Peyer's patch (tissue), 4 donors: ENCODE measurements at regions not wholly inside any gene's neighbourhood (a gene's known extent, or its start where the extent isn't known, plus 50 kb on each side); places are given as distances from the start of the nearest gene placed in this dataset.

Source experiments
- DNase-seq, 3 donors: peaks; one replicate each; pipeline ENCODE4 v3.0.0-alpha.2; 2017 to 2019
- H3K27ac ChIP-seq, 4 donors: fragments of 200-600 bp; sonication (generic); one replicate each; pipeline ENCODE4 v1.5.1; 2016 to 2019
- H3K27me3 ChIP-seq, 2 donors: fragments of 200-600 bp; sonication (generic); one replicate each; pipeline ENCODE4 v1.5.1; 2019
- H3K36me3 ChIP-seq, 3 donors: fragments of 200-600 bp; sonication (generic); one replicate each; pipeline ENCODE4 v1.5.1; 2016 to 2019
- H3K4me1 ChIP-seq, 4 donors: fragments of 200-600 bp; sonication (generic); one replicate each; pipeline ENCODE4 v1.5.1; 2016 to 2019
- H3K4me3 ChIP-seq, 4 donors: fragments of 200-600 bp; sonication (generic); 1 replicate in 3 of 4; 2 replicates in 1 of 4; pipeline ENCODE4 v1.5.1; 2016 to 2019; ENCODE audit warnings: mild to moderate bottlenecking in 1 of 4
- H3K9me3 ChIP-seq, 4 donors: fragments of 200-600 bp; sonication (generic); one replicate each; pipeline ENCODE4 v1.5.1; 2016 to 2019; ENCODE audit warnings: mild to moderate bottlenecking in 1 of 4
- POLR2A ChIP-seq, 2 donors: fragments of 450-650 bp; IDR thresholded peaks; one replicate each; pipeline ENCODE4 v1.5.1; 2017; ENCODE audit warnings: antibody characterized with exemption in 2 of 2, mild to moderate bottlenecking in 2 of 2, moderate library complexity in 2 of 2
- TF ChIP-seq, protein P1 (sequence below), 6 experiments: fragments of 450-650 bp in 4 of 6; fragments of 200-600 bp in 2 of 6; sonication (generic) in 1 of 6; IDR thresholded peaks; one replicate each; pipeline ENCODE4 v1.5.1; 2017 to 2019; ENCODE audit warnings: antibody characterized with exemption in 6 of 6, mild to moderate bottlenecking in 3 of 6, moderate library complexity in 1 of 6

DNA sequence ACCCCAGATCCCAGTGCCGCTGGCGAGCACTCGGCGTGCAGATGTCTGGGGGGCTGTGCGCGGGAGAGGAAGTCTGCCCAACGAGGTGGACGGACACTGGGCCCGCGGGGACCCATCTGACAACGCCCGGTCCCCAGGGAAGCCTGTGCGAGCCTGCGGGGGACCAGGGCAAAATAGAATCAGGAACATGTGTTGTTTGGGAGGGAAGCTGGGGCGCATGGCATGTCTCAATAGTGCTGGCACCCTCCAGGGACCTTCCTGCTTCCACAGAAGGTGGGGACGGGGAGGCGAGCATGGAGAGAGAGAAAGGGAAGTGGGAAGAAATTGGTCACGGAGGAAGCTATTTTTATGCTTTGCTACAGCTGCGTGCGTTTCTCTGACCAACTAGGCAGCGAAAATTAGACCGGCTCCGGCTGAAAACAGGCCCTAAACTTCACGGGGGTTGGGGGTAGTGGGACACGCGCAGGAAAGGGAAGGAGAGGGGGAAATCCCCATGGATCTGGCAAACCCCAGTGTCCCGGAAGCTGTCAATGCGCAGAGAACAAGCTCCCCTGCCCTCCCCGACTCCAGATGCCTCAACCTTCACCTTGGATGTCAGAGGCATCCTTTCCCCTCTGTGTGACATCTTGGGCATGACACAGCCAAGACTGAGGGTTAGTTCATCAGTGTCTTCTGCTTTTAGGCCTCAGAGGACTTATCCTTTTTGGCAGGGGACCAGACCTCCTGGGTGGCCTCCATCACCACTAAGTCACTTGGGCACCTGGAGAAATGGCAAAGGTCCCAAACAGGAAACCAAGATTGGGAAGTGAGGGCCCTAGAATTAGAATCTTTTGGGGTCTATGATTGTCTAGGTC, 169.8 kb upstream of the BCOR start:
- Histone ChIP-seq H3K4me1 (no peaks in the 10 kb centered on the region), H3K27ac (peak overlapping the region in 3 of 4 donors; percentile 51 to 73 (median 56)), H3K36me3 (no peaks in the 10 kb centered on the region), H3K4me3 (peak overlapping the region; percentile 34 to 56 (median 43)), H3K9me3 (no peaks in the 10 kb centered on the region), H3K27me3 (no peaks in the 10 kb centered on the region)
- no peak for DNase-seq
- no peak for TF ChIP-seq POLR2A (IDR thresholded peaks at IDR 0.05)
- TF ChIP-seq, protein P1, sequence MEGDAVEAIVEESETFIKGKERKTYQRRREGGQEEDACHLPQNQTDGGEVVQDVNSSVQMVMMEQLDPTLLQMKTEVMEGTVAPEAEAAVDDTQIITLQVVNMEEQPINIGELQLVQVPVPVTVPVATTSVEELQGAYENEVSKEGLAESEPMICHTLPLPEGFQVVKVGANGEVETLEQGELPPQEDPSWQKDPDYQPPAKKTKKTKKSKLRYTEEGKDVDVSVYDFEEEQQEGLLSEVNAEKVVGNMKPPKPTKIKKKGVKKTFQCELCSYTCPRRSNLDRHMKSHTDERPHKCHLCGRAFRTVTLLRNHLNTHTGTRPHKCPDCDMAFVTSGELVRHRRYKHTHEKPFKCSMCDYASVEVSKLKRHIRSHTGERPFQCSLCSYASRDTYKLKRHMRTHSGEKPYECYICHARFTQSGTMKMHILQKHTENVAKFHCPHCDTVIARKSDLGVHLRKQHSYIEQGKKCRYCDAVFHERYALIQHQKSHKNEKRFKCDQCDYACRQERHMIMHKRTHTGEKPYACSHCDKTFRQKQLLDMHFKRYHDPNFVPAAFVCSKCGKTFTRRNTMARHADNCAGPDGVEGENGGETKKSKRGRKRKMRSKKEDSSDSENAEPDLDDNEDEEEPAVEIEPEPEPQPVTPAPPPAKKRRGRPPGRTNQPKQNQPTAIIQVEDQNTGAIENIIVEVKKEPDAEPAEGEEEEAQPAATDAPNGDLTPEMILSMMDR (IDR thresholded peaks at IDR 0.05) = no peak

DNA sequence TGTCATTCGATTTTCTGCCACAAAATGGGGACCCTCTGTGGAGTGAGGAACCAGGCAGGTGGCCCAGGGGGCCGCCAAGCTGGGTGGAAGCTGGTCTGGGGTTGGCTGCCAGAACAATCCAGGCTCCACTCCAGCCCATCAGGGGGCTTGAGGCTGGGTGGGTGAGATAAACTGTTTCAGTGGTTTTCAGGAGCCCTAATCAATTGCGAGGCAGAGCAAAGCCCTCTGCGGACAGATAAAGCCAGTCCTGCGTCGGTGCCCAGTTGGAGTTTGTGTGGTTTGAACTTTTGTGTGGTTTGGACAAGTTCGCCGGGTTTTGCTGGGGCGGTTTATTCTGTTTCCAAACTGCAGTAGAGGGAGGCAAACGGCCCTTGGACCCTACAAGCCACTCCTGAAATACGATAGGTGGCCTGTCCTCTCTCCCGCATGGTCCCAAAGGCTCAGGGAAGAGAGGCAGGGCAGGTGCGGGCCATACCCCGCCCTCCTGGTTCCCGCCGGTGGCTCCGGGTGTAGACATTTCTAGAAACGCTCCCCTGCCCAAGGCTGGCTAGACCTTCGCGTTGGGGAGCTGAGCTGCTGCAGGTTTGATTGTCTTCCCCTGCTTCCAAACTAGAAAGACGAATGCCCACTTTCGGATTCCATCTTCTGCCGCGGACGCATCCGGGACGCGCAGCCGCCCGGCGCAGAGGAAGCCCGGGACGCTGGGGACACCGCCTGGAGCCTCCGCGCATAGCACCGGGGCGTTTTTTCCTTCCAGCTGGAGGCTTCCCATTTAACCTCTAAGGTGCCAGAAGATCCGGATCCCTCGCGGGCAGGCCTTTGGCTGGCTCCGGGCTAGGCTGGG, 169.0 kb upstream of the BCOR start:
- no peaks in the 10 kb centered on the region for H3K36me3 ChIP-seq

DNA sequence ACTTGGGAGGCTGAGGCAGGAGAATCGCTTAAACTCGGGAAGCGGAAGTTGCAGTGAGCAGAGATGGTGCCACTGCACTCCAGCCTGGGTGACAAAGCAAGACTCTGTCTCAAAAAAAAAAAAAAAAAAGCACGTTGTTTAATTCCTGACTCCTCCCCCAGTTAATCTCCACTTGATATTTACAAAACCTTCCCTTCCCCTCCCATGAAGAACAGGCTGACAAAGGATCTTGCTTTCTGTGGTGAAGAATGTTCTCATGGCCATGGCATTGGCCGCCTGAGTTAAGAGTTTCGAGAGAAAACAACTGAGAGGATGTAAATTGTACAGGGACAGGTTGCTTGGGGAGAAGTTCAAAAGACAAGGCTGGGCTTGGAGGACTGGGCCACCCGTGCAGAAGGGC, 168.2 kb upstream of the BCOR start:
- Histone ChIP-seq H3K4me1 (no peaks in the 10 kb centered on the region), H3K27me3 (no peaks in the 10 kb centered on the region), H3K27ac (no peak overlapping the region), H3K36me3 (no peaks in the 10 kb centered on the region), H3K9me3 (no peaks in the 10 kb centered on the region), H3K4me3 (no peak overlapping the region)
- no peak for DNase-seq
- TF ChIP-seq POLR2A (IDR thresholded peaks at IDR 0.05) = no peak
- TF ChIP-seq, protein P1 (IDR thresholded peaks at IDR 0.05) = no peak

More for the DNA sequence above, 169.0 kb upstream of the BCOR start:
- Histone ChIP-seq H3K9me3 (no peaks in the 10 kb centered on the region), H3K27ac (peak overlapping the region in 3 of 4 donors; percentile 51 to 73 (median 56)), H3K4me1 (no peaks in the 10 kb centered on the region), H3K4me3 (peak overlapping the region; percentile 34 to 56 (median 43)), H3K27me3 (no peaks in the 10 kb centered on the region)
- no peak for TF ChIP-seq POLR2A (IDR thresholded peaks at IDR 0.05)
- TF ChIP-seq, protein P1 (IDR thresholded peaks at IDR 0.05) = peak in 5 of 6 experiments; percentile 17 to 74 (median 66)
- peak; percentile 26 to 81 (median 77) for DNase-seq

DNA sequence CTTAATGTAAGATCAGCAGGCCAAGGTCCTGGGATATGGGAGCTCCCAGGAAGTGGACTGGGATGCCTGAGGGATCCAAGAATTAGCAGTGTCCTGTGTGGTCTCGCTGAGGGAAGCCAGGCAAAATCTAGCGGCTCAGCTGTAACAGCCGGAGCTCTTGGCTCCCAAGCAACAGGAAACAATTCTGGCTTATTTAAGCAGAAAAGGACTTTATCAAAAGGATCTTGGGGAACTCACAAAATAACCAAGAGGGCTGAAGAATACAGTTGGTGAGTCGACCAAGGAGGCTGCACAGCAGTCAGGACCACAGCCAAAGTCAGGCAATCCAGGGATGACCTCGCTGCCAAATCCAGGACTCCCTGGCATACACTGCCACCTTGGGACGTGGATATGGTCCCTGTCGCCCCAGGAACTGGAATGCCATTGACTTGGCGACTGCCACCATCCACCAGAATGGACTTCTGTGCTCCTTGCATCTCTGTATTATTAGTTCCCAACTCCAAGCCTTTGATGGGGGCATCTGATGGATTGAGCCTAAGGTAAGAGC, 165.3 kb upstream of the BCOR start:
- Histone ChIP-seq H3K4me1 (no peaks in the 10 kb centered on the region), H3K36me3 (no peaks in the 10 kb centered on the region), H3K9me3 (no peaks in the 10 kb centered on the region), H3K4me3 (no peak overlapping the region), H3K27me3 (no peaks in the 10 kb centered on the region), H3K27ac (peak overlapping the region in 1 of 4 donors; percentile 22)
- TF ChIP-seq POLR2A (IDR thresholded peaks at IDR 0.05) = no peak
- TF ChIP-seq, protein P1 (IDR thresholded peaks at IDR 0.05) = no peak
- no peak for DNase-seq

DNA sequence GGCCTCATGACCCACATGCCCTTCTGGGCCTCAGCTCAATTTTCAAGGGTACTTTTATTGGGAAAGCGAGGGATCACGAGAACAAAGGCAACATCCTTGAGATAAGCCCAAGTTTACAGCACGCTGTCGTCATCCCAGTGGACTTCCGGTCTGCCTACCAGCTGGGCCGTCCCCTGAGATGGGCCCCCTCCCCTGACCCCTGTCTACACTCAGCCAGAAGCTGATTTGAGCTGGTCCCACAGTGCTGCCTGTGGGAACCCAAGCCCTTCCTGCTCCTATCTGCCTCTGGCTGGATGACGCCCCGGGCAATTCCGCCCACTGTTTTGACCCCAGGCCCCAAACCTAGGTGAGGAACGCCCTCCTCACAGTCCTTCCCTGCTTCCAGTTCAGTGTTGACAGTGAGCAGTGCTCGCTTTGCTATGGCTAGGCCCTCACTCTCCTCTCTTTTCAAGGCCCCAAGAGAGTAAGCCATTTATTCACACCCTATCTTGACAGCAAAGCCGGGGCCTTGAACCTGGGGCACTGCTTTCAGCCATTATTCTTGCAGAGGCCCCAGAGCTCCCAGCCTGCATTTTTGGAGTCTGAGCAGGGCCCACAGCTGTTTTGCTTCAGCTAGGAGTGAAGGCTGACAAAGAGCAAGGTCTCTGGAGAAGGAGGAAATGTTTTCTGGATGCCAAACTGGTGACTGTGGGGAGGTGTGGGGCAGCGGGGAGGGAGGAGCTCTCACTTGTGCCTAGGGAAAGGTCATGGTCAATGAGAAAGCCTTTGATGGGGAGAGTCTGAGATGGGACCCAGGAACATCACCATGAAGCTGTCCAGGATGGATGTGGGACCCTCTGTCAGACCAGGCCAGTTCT, 164.6 kb upstream of the BCOR start:
- Histone ChIP-seq H3K4me1 (no peaks in the 10 kb centered on the region), H3K4me3 (no peak overlapping the region), H3K9me3 (no peaks in the 10 kb centered on the region), H3K27ac (peak overlapping the region in 1 of 4 donors; percentile 22), H3K36me3 (no peaks in the 10 kb centered on the region), H3K27me3 (no peaks in the 10 kb centered on the region)
- DNase-seq = no peak
- no peak for TF ChIP-seq POLR2A (IDR thresholded peaks at IDR 0.05)
- TF ChIP-seq, protein P1 (IDR thresholded peaks at IDR 0.05) = no peak
